Left ventricle myocardium inferior (tissue), 1 donor: ENCODE measurements at regions not wholly inside any gene's neighbourhood (a gene's known extent, or its start where the extent isn't known, plus 50 kb on each side); places are given as distances from the start of the nearest gene placed in this dataset.

ENCODE experiments used
- DNase-seq: peaks from one replicate; pipeline ENCODE4 v3.0.0-alpha.2; 2020
- H3K27ac ChIP-seq: fragments of 200-600 bp; replicated peaks from 2 replicates; pipeline ENCODE4 v1.8.0; 2021
- H3K27me3 ChIP-seq: fragments of 200-600 bp; 2 replicates; pipeline ENCODE4 v1.8.0; 2021; ENCODE audit warnings: low read depth
- H3K36me3 ChIP-seq: fragments of 200-600 bp; 2 replicates; pipeline ENCODE4 v1.8.0; 2021
- H3K4me1 ChIP-seq: fragments of 200-600 bp; 2 replicates; pipeline ENCODE4 v1.8.0; 2021
- H3K4me3 ChIP-seq: fragments of 200-600 bp; 2 replicates; pipeline ENCODE4 v1.8.0; 2021; ENCODE audit warnings: mild to moderate bottlenecking, moderate library complexity
- H3K9me3 ChIP-seq: fragments of 200-600 bp; replicated peaks from 2 replicates; pipeline ENCODE4 v1.8.0; 2021
- CTCF ChIP-seq: fragments of 200-600 bp; IDR thresholded peaks from 2 replicates; pipeline ENCODE4 v1.8.0; 2021; ENCODE audit warnings: antibody characterized with exemption, mild to moderate bottlenecking, borderline replicate concordance
- intact Hi-C: fragments of 100-400 bp; cut with micrococcal nuclease; formaldehyde crosslinking; loops from one replicate; pipeline ENCODE4 v1.11.0; 2022
- donor health status: DM: no; HTN: yes; CAD: no; lungs with severe emphysema.

- DNase-seq = no peak
- intact Hi-C loops = no loop called here
Measured at GRCh38 chr7:33849971-33850559, 55.3 kb upstream of the BMPER start.

GRCh38 chr7:33850768-33851167 lies 54.6 kb upstream of the BMPER start:
- Histone ChIP-seq H3K27me3 (peaks cover 35% of the 10 kb centered on the region), H3K4me1 (no peaks in the 10 kb centered on the region), H3K9me3 (no peaks in the 10 kb centered on the region), H3K4me3 (no peak overlapping the region), H3K36me3 (no peaks in the 10 kb centered on the region), H3K27ac (no peak overlapping the region)
- intact Hi-C loops = no loop called here
- no peak for DNase-seq
- TF ChIP-seq CTCF = no peak

More at GRCh38 chr7:33849971-33850559, 55.3 kb upstream of the BMPER start:
- no peak overlapping the region for H3K27ac ChIP-seq
- no peaks in the 10 kb centered on the region for H3K36me3 ChIP-seq
- H3K9me3 ChIP-seq = no peaks in the 10 kb centered on the region
- H3K4me3 ChIP-seq = no peak overlapping the region
- no peak for TF ChIP-seq CTCF
- H3K4me1 ChIP-seq = no peaks in the 10 kb centered on the region
- peaks cover 28% of the 10 kb centered on the region for H3K27me3 ChIP-seq

GRCh38 chr7:33852838-33853237 lies 52.5 kb upstream of the BMPER start:
- Histone ChIP-seq H3K4me1 (no peaks in the 10 kb centered on the region), H3K9me3 (no peaks in the 10 kb centered on the region), H3K36me3 (no peaks in the 10 kb centered on the region), H3K4me3 (no peak overlapping the region), H3K27me3 (peaks cover 56% of the 10 kb centered on the region), H3K27ac (no peak overlapping the region)
- intact Hi-C loops = no loop called here
- DNase-seq = no peak
- TF ChIP-seq CTCF = no peak

GRCh38 chr7:33853361-33854062 lies 51.8 kb upstream of the BMPER start:
- H3K9me3 ChIP-seq = no peaks in the 10 kb centered on the region
- H3K27me3 ChIP-seq = peaks cover 52% of the 10 kb centered on the region
- no peak overlapping the region for H3K27ac ChIP-seq
- DNase-seq = no peak
- TF ChIP-seq CTCF = no peak
- intact Hi-C loops = no loop called here
- H3K36me3 ChIP-seq = no peaks in the 10 kb centered on the region
- no peaks in the 10 kb centered on the region for H3K4me1 ChIP-seq
- H3K4me3 ChIP-seq = no peak overlapping the region

- no peak for TF ChIP-seq CTCF
- no peak for DNase-seq
Measured at GRCh38 chr7:33854178-33854577, 51.2 kb upstream of the BMPER start.

More at GRCh38 chr7:33854178-33854577, 51.2 kb upstream of the BMPER start:
- Histone ChIP-seq H3K27ac (no peak overlapping the region), H3K9me3 (no peaks in the 10 kb centered on the region), H3K4me1 (no peaks in the 10 kb centered on the region), H3K27me3 (peaks cover 51% of the 10 kb centered on the region), H3K36me3 (no peaks in the 10 kb centered on the region), H3K4me3 (no peak overlapping the region)
- intact Hi-C loops = no loop called here
